ENCODE measurements at regions not wholly inside any gene's neighbourhood (a gene's known extent, or its start where the extent isn't known, plus 50 kb on each side); places are given as distances from the start of the nearest gene placed in this dataset.

DNA sequence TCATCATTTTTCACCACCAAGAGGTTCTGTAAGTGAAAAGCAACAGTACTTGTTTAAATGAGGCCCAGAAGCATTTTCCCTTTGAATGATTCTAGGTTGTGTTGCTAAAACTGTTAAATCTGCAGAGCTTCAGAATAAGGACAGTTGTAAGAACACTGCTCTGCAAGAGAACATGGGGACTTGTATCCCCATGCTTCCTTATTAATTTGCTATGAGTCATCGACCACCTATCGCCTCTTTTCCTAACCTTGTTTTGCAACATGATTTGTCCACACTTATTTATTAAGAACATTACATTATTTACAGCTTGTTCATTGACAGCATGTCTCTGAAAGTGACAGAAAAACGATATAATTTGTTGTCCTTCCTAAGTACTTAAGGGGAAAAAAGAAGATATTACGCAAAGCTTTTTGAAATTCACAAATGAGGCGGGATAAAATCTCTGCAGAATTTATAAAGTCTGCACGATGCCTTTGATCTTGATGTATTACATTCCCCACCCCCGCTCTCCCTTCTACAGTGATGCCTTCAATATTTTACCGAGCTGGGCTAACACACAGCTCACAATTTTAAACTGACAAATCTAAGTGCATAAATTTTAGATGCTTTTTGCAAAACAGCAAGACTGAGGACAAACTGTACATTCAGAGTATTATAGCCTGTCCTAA is 220.0 kb upstream of the SPTLC3 start:
- TF ChIP-seq, protein P1, sequence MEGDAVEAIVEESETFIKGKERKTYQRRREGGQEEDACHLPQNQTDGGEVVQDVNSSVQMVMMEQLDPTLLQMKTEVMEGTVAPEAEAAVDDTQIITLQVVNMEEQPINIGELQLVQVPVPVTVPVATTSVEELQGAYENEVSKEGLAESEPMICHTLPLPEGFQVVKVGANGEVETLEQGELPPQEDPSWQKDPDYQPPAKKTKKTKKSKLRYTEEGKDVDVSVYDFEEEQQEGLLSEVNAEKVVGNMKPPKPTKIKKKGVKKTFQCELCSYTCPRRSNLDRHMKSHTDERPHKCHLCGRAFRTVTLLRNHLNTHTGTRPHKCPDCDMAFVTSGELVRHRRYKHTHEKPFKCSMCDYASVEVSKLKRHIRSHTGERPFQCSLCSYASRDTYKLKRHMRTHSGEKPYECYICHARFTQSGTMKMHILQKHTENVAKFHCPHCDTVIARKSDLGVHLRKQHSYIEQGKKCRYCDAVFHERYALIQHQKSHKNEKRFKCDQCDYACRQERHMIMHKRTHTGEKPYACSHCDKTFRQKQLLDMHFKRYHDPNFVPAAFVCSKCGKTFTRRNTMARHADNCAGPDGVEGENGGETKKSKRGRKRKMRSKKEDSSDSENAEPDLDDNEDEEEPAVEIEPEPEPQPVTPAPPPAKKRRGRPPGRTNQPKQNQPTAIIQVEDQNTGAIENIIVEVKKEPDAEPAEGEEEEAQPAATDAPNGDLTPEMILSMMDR (IDR thresholded peaks at IDR 0.05) = no peak
- no peak for TF ChIP-seq EZH2 (IDR thresholded peaks at IDR 0.05; ENCODE audit: borderline replicate concordance, insufficient read depth, low read depth, low read length, poor library complexity, severe bottlenecking)

Measured in B cell (primary cell).